ENCODE measurements at regions not wholly inside any gene's neighbourhood (a gene's known extent, or its start where the extent isn't known, plus 50 kb on each side); places are given as distances from the start of the nearest gene placed in this dataset.

GRCh38 chr6:27100921-27101320 lies 146.6 kb upstream of the PRSS16 start:
- Mint-ChIP-seq H3K4me3 (no peak overlapping the region), H3K27me3 (ENCODE audit: low read depth) (peaks cover 5% of the 10 kb centered on the region), H3K4me1 (peaks cover 19% of the 10 kb centered on the region), H3K27ac (no peak overlapping the region), H3K9me3 (no peaks in the 10 kb centered on the region), H3K36me3 (no peaks in the 10 kb centered on the region)
- ATAC-seq: no peak
- CTCF ChIA-PET: no interaction called here
- TF ChIP-seq SP1 (CRISPR knock-in tag; conservative IDR thresholded peaks at IDR 0.05) (no peak), JUN (CRISPR knock-in tag; IDR thresholded peaks at IDR 0.05) (no peak), ZBTB43 (CRISPR knock-in tag; IDR thresholded peaks at IDR 0.05) (no peak), CREM (CRISPR knock-in tag; IDR thresholded peaks at IDR 0.05) (no peak)
- POLR2A ChIA-PET: no interaction called here
- no peak for DNase-seq (ENCODE audit: low spot score)

GRCh38 chr6:27101824-27102223 lies 145.7 kb upstream of the PRSS16 start:
- no peaks in the 10 kb centered on the region for H3K9me3 Mint-ChIP-seq
- no peak overlapping the region for H3K27ac Mint-ChIP-seq
- CTCF ChIA-PET: interaction anchor here (0.5 to 0.8 kb wide), 2 partner anchors 25 to 42 kb away, joined by 3 read pairs; no protein-coding TSS in a partner anchor
- H3K4me3 Mint-ChIP-seq: no peak overlapping the region
- no peak for ATAC-seq
- no peaks in the 10 kb centered on the region for H3K36me3 Mint-ChIP-seq
- 0 out of 2 replicates have a peak, but pooled peaks cover 3% of the 10 kb centered on the region for H3K27me3 Mint-ChIP-seq (ENCODE audit: low read depth)
- DNase-seq (ENCODE audit: low spot score): no peak
- POLR2A ChIA-PET: no interaction called here
- peaks cover 16% of the 10 kb centered on the region for H3K4me1 Mint-ChIP-seq
- TF ChIP-seq ELF4 (CRISPR knock-in tag; IDR thresholded peaks at IDR 0.05; ENCODE audit: low read depth) (no peak), AFF4 (CRISPR knock-in tag; IDR thresholded peaks at IDR 0.05; ENCODE audit: borderline replicate concordance) (no peak), ZNF263 (CRISPR knock-in tag; IDR thresholded peaks at IDR 0.05; ENCODE audit: low read depth) (no peak), PREB (CRISPR knock-in tag; IDR thresholded peaks at IDR 0.05; ENCODE audit: borderline replicate concordance) (no peak), ZNF396 (CRISPR knock-in tag; IDR thresholded peaks at IDR 0.05; ENCODE audit: borderline replicate concordance) (no peak), ZNF121 (CRISPR knock-in tag; IDR thresholded peaks at IDR 0.05) (no peak), ZNF671 (CRISPR knock-in tag; IDR thresholded peaks at IDR 0.05) (no peak), NR1H2 (CRISPR knock-in tag; IDR thresholded peaks at IDR 0.05) (no peak), ZNF138 (CRISPR knock-in tag; conservative IDR thresholded peaks at IDR 0.05) (no peak), JUN (CRISPR knock-in tag; IDR thresholded peaks at IDR 0.05) (no peak)

- Mint-ChIP-seq H3K27ac (no peak overlapping the region), H3K4me3 (no peak overlapping the region), H3K27me3 (ENCODE audit: low read depth) (no peaks in the 10 kb centered on the region), H3K4me1 (no peaks in the 10 kb centered on the region), H3K36me3 (peaks cover 14% of the 10 kb centered on the region), H3K9me3 (peaks cover 33% of the 10 kb centered on the region)
- ATAC-seq (no peak), DNase-seq (ENCODE audit: low spot score) (no peak)
- ChIA-PET CTCF (no interaction called here), POLR2A (no interaction called here)
- no peak for TF ChIP-seq GABPB1 (CRISPR knock-in tag; IDR thresholded peaks at IDR 0.05)
- TF ChIP-seq RELA (CRISPR knock-in tag; IDR thresholded peaks at IDR 0.05; ENCODE audit: borderline replicate concordance): no peak
- no peak for TF ChIP-seq ZNF317 (CRISPR knock-in tag; IDR thresholded peaks at IDR 0.05; ENCODE audit: borderline replicate concordance, low read depth)
- no peak for TF ChIP-seq ZSCAN18 (CRISPR knock-in tag; IDR thresholded peaks at IDR 0.05)
- no peak for TF ChIP-seq NR1H2 (CRISPR knock-in tag; IDR thresholded peaks at IDR 0.05)
- TF ChIP-seq NR2C2 (CRISPR knock-in tag; IDR thresholded peaks at IDR 0.05): no peak
- TF ChIP-seq SP1 (CRISPR knock-in tag; conservative IDR thresholded peaks at IDR 0.05): no peak
- TF ChIP-seq ATF6 (CRISPR knock-in tag; IDR thresholded peaks at IDR 0.05): no peak
- no peak for TF ChIP-seq SMAD4 (CRISPR knock-in tag; IDR thresholded peaks at IDR 0.05)
- TF ChIP-seq KAT7 (CRISPR knock-in tag; IDR thresholded peaks at IDR 0.05; ENCODE audit: borderline replicate concordance): no peak
- TF ChIP-seq HMGA2 (CRISPR knock-in tag; IDR thresholded peaks at IDR 0.05): no peak
These were observed 141.1 kb upstream of the PRSS16 start for GRCh38 chr6:27106382-27106781.

All from WTC11 (cell line).